Hematopoietic multipotent progenitor cell treated with erythropoietin and hydrocortisone succinate and interleukin-3 and kit ligand, for 4 days (in vitro differentiated cells): ENCODE measurements at regions not wholly inside any gene's neighbourhood (a gene's known extent, or its start where the extent isn't known, plus 50 kb on each side); places are given as distances from the start of the nearest gene placed in this dataset.

ENCODE experiments used
- DNase-seq: peaks from one replicate; pipeline ENCODE4 v3.0.0-alpha.2; 2015

DNA sequence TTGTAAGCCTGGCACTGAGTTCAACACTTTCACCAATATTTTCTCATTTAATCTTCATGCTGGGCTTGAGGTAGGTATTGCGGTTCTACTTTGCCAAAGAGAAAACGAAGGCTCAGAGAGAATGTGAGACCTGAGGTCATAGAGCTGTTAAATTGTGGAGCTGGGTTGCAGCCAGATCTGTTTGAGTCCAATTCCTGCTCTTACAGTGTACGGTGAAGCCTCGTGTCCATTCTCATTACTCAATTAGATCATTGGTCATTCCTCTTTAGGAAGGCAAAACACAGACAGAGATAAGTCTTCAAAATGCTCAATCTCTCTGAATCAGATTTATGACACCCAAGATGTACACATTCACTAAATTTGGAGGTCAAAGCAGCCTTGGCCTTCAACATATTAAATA lies 559.0 kb upstream of the DAB1 start:
- DNase-seq = no peak

DNA sequence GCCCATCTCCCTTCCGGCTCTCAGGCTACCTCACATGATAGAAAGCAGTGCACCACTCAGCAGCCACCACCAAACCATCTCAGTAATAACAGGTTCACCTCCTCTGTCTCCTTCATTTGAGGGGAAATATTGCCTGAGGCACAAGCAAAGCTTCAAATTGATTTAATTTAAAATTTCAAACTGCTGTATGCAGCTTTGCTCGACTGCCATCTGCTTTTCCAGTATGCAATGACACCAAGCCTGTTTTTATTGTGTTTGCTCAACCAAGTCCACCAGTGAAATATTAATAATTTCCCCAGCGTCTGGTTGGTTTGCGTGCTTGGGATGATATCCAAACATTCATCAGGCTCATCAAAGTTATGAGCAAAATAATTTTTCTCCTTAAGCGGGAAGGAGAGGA lies 552.4 kb upstream of the DAB1 start:
- no peak for DNase-seq

DNA sequence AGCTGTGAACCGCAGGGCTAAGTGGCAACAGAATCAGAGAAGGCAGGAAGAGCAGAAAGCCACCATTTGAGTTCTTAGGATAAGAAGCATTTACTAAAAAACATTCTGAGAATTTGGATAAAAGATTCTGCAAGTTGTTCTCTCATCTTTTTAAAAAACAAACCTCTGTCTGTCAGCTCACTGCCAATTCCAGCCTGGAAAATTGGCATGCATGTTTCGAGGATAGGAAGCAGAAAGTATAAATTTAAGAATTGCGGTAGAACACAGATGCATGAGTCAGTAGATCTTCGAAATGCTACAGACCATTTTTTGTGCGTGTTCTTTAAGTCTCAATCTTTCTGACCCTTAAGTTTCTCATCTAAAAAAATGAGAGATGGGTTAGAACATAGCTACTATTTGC lies 544.5 kb upstream of the DAB1 start:
- no peak for DNase-seq

DNA sequence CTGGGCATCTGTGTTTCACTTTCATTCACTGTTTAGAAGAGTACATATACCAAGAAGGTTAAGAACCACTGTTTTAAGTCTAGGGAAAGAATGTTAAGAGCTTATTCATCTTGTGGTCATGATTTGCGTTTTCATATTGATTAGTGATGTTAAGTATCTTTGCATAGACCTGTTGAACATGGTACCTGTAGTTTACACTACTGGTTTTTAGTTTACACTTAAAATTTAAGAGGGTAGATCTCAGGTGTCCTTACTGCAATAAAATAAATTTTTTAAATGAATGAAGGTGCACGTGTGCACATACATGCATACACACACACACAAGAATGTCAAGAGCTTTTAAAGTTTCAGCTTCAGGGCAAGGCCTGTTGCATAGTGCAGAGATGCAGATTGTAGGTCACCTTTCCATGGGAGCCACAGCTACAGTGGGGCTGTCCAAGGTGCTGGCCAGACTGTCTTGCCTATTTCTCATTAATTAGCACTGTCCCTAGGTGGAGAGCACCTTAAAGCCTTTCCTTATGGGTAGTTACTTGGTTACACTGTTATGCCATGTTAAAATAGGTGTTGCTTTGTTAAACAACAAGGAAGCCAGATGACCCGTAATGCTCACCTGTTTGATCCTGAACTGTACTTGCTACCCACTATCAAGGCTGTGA lies 543.0 kb upstream of the DAB1 start:
- peak; percentile 44 for DNase-seq

DNA sequence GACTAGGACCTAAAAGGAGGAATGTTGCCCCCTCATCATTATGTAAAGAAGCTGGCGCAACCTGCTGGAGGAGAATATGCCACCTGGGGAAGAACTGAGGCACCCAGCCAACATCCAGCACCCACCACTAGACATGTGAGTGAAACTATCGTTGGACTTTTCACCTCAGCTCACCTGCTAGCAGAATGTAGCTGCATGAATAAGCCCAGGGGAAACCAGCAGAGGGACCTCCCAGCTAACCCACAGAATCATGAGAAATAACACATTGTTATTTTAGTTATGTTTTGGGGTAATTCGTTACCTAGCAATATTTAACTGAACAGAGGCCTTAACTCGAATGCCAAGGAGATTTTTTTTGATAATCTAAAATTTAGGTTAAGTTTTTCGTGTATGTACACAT lies 542.5 kb upstream of the DAB1 start:
- DNase-seq = no peak

DNA sequence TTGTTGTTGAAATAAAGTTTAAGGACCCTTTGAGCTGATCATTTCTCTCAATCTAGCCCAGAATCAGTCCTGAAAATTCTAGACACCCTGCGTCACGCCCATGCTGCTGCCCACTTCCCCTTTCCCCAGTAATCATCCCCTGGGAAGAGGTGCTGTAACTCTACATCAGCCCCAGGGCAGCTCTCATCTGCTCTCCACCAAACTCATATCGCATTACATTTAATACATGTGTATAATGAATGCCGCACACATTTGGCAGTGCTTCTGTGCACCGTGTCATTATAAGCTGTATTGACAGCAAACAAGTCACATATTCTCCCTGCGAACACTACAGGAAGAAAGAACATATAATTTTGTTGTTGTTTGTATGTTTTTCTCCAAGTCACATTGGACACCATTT lies 539.7 kb upstream of the DAB1 start:
- no peak for DNase-seq

DNA sequence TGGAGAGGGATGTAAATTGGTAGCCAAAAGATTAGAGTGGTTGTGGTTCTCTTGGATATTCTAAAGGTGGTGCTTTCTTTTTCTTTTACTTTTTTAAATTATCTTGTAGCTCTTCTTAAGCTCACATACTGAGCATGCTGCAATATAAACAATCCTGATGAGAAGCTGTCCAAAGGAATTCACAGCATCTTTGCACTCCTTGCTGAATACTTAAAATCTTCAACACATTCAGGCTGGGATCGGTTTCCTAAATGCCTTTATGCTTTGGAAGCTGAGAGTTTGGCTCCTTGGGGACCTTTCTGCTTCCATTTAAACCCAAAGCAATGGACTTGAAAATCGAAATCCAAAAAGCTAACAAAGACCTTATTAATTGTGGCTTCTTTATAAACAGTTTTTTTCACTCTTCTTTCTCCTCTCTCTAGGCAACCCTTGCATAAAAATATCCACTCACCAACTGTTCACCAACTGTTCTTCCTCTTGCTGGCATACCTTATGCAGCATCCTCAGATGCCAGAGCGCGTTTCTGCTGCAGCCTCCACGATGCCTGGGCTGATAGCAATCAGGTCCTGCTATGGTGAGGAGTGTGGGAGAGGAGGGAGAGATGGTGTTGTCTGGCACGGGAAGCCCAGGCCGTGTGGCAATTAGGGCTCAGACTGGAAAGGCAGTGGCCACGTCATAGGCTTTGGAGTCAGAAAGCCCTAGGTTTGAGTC lies 535.8 kb upstream of the DAB1 start:
- DNase-seq = no peak

DNA sequence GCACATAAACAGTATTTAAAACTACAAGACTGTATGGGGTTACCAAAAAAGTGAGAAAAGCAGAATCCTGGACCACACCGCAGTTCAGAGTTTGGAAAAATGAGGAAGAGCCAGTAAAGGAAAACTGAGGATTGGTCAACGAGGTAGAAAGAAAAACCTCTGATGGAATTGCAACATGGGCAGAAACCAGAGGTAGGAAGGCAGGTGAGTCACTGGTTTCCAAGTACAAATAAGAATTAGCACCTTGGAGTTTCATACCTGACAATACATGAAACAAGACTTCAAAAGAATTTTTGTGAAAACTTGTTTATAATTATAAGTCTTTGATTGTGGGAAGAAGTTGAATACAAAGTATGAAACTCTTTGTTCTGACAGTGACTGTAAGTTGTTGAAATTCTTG lies 533.7 kb upstream of the DAB1 start:
- no peak for DNase-seq

DNA sequence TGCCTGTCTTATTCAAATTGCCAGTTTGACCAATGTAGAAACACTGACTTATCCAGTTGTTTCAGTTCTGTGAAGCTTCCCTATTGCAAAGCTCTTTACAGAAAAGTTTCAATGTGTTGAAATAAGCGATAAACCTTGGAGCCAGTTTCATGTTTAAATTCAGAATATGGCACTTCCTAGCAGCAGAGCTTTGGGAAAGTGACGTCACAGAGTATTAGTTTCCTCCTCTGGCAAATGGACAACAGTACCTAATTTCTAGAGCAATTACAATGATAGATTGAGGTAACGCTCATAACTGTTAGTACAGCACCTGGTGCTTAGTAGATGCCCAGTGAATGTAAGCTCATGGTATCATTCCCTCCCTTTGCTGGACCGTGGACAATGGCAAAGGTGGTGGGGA lies 527.5 kb upstream of the DAB1 start:
- no peak for DNase-seq

DNA sequence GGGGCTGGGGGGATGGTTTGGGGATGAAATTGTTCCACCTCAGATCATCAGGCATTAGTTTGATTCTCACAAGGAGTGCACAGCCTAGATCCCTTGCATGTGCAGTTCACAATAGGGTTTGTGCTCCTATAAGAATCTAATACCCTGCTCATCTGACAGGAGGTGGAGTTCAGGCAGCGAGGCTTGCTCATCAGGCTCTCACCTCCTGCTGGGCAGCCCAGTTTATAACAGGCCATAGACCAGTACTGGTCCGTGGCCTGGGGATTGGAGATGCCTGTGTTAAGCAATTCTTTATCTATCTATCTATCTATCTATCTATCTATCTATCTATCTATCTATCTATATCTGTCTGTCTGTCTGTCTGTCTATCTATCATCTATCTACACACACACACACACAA lies 525.3 kb upstream of the DAB1 start:
- DNase-seq = no peak

DNA sequence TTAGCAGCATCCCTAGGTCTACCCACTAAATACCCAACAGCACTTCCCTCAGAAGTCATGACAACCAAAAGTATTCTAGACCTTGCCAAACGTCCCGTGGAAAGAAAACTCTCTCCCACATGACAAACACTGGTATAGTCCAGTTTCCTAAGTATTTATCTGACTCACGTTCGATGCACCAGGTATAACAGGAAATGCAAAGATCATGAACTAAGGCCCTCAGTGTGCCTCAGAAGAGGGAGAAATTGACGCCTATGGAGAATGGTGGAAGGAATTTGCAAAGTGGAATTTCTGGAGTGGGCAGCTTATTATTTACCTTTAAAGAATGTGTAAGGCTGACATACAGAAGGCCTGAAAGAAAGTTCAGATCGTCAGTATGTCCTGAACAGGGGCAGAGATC lies 523.6 kb upstream of the DAB1 start:
- DNase-seq = no peak

DNA sequence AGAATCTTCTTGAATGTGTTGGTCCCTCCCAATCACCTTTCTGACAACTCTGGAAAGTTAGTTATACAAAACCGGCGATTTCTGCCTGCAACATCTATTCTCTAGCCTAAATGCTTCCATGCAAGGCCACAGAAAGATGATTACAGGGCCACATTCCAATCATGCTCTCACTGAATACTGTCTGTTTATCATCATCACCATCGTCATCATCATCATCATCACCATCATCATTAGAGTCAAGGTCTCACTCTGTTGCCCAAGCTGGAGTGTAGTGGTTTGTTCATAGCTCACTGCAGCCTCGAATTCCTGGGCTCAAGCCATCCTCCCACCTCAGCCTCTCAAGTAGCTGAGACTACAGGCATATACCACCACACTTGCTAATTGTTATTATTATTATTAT lies 521.2 kb upstream of the DAB1 start:
- no peak for DNase-seq

DNA sequence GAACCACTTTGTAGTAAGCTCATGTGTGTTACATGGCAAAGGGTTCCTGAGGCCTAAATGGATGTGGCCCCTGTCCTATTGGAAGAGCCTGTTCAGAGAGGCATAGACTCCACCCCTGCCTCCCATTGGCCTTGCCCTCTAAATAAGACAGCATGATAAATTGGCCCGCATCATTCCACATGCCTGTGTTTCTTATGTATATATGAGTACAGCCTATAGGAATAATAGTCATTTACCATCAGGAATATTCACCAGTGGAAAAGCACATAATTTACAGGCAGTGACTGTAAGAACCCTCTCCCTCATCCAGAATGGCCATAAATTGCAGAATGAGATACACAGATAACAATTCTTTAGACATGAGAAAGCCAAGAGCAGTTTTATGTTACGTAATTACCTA lies 519.5 kb upstream of the DAB1 start:
- DNase-seq = no peak

DNA sequence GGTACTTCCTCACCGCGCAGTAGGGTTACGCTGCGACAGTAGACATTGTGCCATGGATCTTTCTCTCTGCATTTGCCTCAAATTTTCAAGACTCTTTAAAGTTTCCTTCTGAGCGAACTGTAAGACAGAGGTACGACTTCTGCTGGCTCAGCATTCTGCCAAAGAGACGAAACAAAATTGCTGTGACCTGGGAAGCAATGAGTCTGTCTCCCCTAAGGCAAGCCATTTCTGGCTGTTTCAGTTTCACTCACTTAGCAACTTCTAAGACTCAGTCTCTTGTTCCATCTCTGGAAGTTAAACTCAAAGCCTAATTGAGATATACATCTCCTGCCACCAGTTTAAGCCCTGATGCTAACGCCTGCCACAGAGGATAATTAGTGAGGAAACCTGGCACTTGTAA lies 510.9 kb upstream of the DAB1 start:
- no peak for DNase-seq

DNA sequence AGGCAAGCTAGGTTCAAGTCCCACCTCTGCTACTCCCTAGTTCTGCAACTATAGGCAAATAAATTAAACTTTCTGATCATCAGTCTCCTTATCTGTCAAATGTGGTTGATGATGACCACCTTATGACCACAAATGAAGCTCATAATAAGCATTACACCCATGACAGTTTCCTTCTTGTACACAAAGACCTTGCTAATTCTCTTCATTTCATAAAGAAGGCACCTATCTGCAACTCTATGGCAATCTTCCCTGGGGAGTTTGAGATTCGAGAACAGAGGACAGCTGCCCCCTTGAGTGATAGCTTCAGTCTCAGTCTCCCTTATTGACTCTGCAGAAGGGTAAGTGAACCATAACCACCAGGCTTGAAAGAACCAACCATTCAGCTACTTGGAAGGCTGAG lies 503.1 kb upstream of the DAB1 start:
- no peak for DNase-seq

DNA sequence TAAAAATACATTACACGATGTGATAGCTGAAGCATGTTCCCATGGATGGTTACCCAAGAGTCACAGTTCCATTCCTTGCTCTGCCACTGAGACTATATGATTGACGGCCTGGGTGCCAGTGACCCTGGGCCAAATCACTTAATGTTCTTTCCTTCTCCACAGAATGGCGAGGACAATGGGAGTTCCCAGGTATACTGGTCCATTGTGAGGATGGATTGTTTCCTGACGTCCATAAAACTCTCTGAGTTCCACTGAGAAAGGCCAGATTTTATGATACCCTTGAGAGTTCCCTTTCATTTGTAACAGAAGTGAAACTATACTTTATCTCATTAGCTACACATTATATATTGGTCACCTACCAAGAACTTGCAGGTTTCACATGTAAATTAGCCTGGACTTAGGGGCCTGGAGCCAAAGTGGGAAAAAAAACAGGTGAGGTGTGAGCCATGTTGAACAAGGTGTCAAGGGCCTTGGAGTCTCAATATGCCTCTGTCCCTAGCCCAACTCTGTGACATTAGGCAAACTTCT lies 502.2 kb upstream of the DAB1 start:
- no peak for DNase-seq

DNA sequence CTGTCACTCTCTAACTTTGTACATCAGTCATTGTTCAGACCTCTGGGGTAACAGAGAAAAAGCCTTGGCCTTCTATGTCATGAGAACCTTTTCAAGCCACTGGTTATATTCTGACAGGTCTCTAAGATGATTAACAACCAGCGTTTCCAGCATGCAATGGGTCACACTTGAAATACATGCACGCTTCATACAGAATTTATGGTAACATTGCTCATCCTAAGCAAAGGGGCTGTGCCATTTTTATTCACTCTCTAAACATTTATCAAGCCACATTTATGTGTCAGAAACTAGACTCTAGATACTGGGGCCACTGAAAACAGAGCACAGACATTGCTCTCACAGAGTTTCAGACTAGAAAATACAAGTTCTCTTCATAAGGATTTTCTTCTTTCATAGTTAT lies 501.4 kb upstream of the DAB1 start:
- DNase-seq = no peak

DNA sequence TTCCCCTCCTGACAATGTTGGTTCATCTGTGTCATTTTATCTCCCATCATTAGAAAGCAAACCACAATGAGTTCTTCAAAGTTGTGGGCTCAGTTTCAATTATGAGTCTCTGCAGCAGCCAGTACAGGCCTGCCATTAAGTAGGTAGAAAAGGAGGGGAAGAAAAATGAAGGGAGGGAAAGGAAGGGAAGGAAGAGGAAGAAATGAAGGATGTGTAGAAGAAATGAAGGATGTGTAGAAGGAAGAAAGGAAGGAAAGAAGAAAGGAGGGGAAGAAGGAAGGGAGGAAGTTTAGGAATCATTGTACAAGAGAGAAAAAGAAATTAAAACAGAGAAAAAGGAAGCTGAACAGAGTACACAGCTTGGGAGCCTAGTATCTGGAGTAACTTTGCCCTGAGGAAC lies 498.3 kb upstream of the DAB1 start:
- no peak for DNase-seq

DNA sequence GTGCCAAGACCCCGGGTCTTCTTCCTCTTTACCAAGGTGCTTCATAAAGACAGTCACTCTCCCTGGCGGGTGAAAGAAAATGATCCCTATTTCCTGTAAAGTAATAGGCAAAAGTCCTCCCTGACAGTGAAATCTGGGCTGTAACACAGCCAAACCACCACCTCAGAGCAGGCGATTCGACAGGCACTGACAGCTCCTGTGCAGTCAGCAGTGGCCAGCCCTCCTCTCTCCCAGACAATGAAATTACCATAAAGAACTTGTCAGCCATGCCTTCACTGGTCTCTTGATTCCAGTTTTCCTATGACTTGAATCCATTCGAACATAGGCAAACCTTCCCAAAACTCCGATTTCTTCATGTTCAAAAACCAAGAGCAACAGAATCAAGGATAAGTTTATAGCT lies 492.2 kb upstream of the DAB1 start:
- no peak for DNase-seq

DNA sequence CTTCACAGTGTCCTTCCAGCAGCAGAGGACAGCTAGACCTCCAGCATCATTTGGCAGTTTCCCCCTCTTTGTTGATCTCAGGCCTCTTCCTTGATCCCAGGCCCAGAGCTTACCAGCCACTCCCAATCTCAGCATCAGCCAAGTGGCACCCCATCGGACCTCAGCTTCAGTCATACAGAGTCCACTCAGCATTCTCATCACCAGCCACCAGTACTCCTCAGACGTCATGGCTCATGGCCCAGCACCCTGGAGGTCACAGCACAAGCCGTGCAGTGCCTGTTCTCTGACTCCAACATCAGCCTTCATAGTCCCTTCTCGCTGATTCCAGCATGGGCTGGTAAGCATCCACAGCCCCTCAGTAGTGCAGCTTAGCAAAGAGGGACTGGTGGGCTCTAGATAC lies 487.6 kb upstream of the DAB1 start:
- DNase-seq = no peak

DNA sequence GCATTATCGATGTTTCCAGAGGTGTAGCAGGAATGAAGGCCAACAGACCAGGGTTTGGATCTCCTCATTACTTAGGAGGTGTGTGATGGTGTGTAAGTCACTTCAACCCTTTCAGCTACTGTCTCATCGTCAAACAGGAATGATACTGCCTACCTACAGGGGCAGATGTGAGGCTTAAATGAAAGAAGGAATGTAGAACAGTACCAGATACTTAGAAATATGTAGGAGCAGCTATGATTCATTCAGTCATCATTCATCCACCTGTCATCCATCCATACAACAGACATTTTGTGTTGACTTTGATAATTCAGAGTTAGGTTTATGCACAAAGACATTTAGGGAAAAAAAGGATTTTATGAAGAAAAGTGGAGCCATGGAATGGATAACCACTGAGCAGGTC lies 486.9 kb upstream of the DAB1 start:
- DNase-seq = no peak

DNA sequence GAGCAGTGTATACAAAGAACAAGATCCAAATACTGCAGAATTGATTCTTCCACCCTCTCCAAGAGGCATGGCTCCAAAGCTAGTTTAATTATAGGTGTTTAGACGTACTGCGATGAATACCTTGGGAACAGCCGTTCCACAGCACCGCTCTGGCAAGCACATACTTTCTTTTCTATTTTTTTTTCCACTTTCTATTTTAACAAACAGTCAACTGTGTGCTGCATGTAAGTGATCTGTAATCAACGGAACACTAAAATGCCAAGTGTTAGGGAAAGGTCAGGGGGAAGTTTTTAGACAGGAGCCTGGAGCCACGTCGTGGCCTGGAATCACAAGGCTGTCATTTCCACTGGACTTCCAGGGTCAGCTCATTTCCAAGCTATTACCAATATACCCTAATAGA lies 486.4 kb upstream of the DAB1 start:
- DNase-seq = no peak

DNA sequence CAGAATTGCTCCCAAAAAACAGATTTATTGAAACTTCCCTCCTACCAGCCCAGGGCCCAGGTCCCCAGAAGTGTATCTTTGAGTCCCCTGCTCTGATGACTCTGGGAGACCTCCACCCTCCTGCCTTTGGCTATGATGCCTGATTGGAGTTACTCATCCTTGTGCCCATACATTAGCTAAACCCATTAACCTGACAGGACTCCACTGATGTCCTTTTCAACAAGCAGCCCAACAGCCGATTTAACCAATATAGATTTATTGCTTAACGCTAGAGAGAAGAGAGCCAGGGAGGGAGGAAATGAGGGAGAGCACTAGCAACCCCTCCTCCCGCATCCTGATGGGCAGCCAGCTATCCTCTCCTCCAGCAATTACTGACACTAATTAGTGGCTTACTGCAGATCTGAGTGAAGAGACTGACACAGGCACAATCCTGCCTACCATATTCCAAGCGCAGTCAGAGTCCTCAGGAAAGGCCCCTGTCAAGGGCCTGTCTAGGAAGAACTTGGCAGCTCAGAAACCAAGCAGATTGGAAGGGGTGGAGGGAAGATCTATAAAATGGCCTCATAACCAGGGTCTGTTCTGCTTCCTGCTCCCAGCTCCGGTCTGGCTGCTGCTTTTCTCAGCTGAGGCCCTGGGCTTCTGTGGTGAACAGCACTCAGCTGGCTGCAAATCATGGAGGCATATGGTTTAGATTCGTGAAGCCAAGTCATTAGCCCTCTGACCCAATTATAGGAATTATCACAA lies 484.5 kb upstream of the DAB1 start:
- DNase-seq = no peak

DNA sequence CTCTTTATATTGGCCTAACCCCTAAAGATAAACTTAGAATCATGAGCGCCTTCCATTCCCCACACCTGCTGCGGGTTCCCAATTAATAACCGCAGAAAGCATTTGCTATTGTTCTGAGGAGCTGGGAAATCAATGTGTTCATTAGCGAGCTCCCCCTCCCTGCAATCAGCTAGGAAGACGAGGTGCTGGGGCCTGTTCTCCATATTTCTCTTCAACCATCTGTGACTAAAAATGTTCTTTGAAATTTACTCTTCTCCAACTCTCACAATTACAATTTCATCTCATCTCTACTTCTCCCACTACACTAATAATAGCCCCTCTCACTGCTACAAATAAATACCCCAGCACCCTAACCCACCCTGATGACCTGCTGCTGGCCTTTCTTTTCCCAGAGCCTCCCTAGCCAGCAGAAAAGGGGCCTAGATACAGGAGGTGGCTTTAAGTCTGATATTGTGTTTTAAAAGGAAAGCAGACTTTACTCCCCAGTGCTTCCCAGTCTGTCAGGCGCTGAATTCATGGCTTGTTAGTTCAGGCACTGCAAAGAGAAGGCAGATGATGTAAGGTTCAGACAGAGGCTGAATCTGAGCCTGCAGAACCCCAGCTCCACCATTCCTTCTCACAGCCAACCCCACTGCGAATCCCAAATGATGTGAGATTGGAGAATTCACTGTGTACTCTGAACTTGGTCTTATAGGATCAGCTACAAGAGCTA lies 477.5 kb upstream of the DAB1 start:
- DNase-seq = no peak
